Fibroblast of the aortic adventitia (primary cell): ENCODE measurements at regions not wholly inside any gene's neighbourhood (a gene's known extent, or its start where the extent isn't known, plus 50 kb on each side); places are given as distances from the start of the nearest gene placed in this dataset.
"Not testable (repeated sequence)": the region's sequence is repeated elsewhere in the genome, so short reads cannot be mapped to it uniquely, and the experiment has no call there.

Experiments used
- DNase-seq: peaks from one replicate; pipeline ENCODE4 v3.0.0-alpha.2; 2010; ENCODE audit warnings: low read depth
- H3K4me3 ChIP-seq: 2 replicates; pipeline ENCODE4 v1.5.1; 2011; ENCODE audit warnings: low read depth, mild to moderate bottlenecking, control low read depth, low read length, moderate library complexity
- CTCF ChIP-seq: IDR thresholded peaks from 2 replicates; pipeline ENCODE4 v1.5.1; 2011; ENCODE audit warnings: mild to moderate bottlenecking, low read length, control low read depth, inconsistent platforms; ENCODE audit not compliant: insufficient read depth

GRCh38 chr17:73912373-73912746 is 268.1 kb upstream of the SDK2 start:
- H3K4me3 ChIP-seq: no peak overlapping the region
- TF ChIP-seq CTCF: no peak
- no peak for DNase-seq

- H3K4me3 ChIP-seq: no peak overlapping the region
- no peak for DNase-seq
- TF ChIP-seq CTCF: no peak
These were observed 270.5 kb upstream of the SDK2 start for GRCh38 chr17:73914536-73915274.

GRCh38 chr17:73919033-73919432 is 274.8 kb upstream of the SDK2 start:
- H3K4me3 ChIP-seq, DNase-seq: not testable (repeated sequence)

- no peak for DNase-seq
- H3K4me3 ChIP-seq: no peak overlapping the region
- no peak for TF ChIP-seq CTCF
These were observed 277.1 kb upstream of the SDK2 start for GRCh38 chr17:73921306-73921705.

- no peak for DNase-seq
- TF ChIP-seq CTCF: no peak
- H3K4me3 ChIP-seq: no peak overlapping the region
These were observed 279.2 kb upstream of the RPL38 start for GRCh38 chr17:73924114-73924908.

GRCh38 chr17:73924909-73925186 is 278.6 kb upstream of the RPL38 start:
- H3K4me3 ChIP-seq: no peak overlapping the region
- TF ChIP-seq CTCF: no peak
- no peak for DNase-seq

- no peak overlapping the region for H3K4me3 ChIP-seq
- no peak for DNase-seq
- no peak for TF ChIP-seq CTCF
These were observed 273.5 kb upstream of the RPL38 start for GRCh38 chr17:73929860-73930430.
